ENCODE measurements at regions not wholly inside any gene's neighbourhood (a gene's known extent, or its start where the extent isn't known, plus 50 kb on each side); places are given as distances from the start of the nearest gene placed in this dataset.

DNA sequence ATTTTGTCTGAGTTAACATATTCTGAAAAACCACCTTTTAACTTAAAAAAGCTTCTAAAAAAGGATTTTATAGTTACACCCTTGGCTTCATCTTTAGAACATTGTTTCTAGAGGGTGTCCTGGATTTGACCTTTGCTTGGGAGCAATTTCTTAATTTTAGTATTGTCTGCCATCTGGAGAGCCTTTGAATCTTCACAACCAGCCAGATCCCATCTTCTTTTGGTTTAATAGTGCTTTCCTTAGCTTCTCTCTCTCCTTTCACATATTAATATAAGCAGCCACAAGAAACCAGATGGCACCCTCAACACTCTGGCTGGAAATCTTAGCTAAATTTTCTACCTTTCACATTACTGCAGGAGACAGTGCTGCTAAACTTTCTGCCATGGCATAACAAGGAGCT is 76.5 kb upstream of the TSPAN2 start:
- TF ChIP-seq, protein P1, sequence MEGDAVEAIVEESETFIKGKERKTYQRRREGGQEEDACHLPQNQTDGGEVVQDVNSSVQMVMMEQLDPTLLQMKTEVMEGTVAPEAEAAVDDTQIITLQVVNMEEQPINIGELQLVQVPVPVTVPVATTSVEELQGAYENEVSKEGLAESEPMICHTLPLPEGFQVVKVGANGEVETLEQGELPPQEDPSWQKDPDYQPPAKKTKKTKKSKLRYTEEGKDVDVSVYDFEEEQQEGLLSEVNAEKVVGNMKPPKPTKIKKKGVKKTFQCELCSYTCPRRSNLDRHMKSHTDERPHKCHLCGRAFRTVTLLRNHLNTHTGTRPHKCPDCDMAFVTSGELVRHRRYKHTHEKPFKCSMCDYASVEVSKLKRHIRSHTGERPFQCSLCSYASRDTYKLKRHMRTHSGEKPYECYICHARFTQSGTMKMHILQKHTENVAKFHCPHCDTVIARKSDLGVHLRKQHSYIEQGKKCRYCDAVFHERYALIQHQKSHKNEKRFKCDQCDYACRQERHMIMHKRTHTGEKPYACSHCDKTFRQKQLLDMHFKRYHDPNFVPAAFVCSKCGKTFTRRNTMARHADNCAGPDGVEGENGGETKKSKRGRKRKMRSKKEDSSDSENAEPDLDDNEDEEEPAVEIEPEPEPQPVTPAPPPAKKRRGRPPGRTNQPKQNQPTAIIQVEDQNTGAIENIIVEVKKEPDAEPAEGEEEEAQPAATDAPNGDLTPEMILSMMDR (conservative IDR thresholded peaks at IDR 0.05; ENCODE audit: low read length) = no peak
- no peak for TF ChIP-seq EZH2phosphoT487 (IDR thresholded peaks at IDR 0.05; ENCODE audit: borderline replicate concordance, low read depth, low read length)

Measured in OCI-LY7 (cell line).